ENCODE measurements at regions not wholly inside any gene's neighbourhood (a gene's known extent, or its start where the extent isn't known, plus 50 kb on each side); places are given as distances from the start of the nearest gene placed in this dataset.
"Not testable (repeated sequence)": the region's sequence is repeated elsewhere in the genome, so short reads cannot be mapped to it uniquely, and the experiment has no call there.

- DNase-seq, result no peak
- H3K27ac ChIP-seq, result no peak overlapping the region
- intact Hi-C loops (cut with DNase I; ENCODE audit: low total_unique reads), result no loop called here
- H3K4me1 ChIP-seq, result peaks cover 0 to 11% of the 10 kb centered on the region in 2 donors
- no peaks in the 10 kb centered on the region for H3K27me3 ChIP-seq
- TF ChIP-seq, protein P1, sequence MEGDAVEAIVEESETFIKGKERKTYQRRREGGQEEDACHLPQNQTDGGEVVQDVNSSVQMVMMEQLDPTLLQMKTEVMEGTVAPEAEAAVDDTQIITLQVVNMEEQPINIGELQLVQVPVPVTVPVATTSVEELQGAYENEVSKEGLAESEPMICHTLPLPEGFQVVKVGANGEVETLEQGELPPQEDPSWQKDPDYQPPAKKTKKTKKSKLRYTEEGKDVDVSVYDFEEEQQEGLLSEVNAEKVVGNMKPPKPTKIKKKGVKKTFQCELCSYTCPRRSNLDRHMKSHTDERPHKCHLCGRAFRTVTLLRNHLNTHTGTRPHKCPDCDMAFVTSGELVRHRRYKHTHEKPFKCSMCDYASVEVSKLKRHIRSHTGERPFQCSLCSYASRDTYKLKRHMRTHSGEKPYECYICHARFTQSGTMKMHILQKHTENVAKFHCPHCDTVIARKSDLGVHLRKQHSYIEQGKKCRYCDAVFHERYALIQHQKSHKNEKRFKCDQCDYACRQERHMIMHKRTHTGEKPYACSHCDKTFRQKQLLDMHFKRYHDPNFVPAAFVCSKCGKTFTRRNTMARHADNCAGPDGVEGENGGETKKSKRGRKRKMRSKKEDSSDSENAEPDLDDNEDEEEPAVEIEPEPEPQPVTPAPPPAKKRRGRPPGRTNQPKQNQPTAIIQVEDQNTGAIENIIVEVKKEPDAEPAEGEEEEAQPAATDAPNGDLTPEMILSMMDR (IDR thresholded peaks at IDR 0.05), result no peak
- TF ChIP-seq POLR2A (IDR thresholded peaks at IDR 0.05), result no peak
- no peaks in the 10 kb centered on the region for H3K36me3 ChIP-seq
- H3K4me3 ChIP-seq, result no peak overlapping the region
- no peaks in the 10 kb centered on the region for H3K9me3 ChIP-seq
These were observed 114.8 kb upstream of the DAPK1 start for GRCh38 chr9:87382900-87383299.

GRCh38 chr9:87383344-87384150 is 114.1 kb upstream of the DAPK1 start:
- no peak for TF ChIP-seq POLR2A (IDR thresholded peaks at IDR 0.05)
- TF ChIP-seq, protein P1 (IDR thresholded peaks at IDR 0.05), result no peak
- no peak overlapping the region for H3K4me3 ChIP-seq
- H3K36me3 ChIP-seq, result no peaks in the 10 kb centered on the region
- no peaks in the 10 kb centered on the region for H3K9me3 ChIP-seq
- peaks cover 0 to 11% of the 10 kb centered on the region in 2 donors for H3K4me1 ChIP-seq
- H3K27ac ChIP-seq, result no peak overlapping the region
- H3K27me3 ChIP-seq, result no peaks in the 10 kb centered on the region
- DNase-seq, result no peak
- intact Hi-C loops (cut with DNase I; ENCODE audit: low total_unique reads), result no loop called here

GRCh38 chr9:87386490-87387025 is 111.1 kb upstream of the DAPK1 start:
- Histone ChIP-seq H3K9me3 (no peaks in the 10 kb centered on the region), H3K36me3 (no peaks in the 10 kb centered on the region), H3K27me3 (no peaks in the 10 kb centered on the region), H3K4me3 (no peak overlapping the region), H3K27ac (no peak overlapping the region), H3K4me1 (peaks cover 0 to 7% of the 10 kb centered on the region in 2 donors)
- intact Hi-C loops (cut with DNase I; ENCODE audit: low total_unique reads), result no loop called here
- no peak for DNase-seq
- TF ChIP-seq, protein P1 (IDR thresholded peaks at IDR 0.05), result no peak
- no peak for TF ChIP-seq POLR2A (IDR thresholded peaks at IDR 0.05)

DNA sequence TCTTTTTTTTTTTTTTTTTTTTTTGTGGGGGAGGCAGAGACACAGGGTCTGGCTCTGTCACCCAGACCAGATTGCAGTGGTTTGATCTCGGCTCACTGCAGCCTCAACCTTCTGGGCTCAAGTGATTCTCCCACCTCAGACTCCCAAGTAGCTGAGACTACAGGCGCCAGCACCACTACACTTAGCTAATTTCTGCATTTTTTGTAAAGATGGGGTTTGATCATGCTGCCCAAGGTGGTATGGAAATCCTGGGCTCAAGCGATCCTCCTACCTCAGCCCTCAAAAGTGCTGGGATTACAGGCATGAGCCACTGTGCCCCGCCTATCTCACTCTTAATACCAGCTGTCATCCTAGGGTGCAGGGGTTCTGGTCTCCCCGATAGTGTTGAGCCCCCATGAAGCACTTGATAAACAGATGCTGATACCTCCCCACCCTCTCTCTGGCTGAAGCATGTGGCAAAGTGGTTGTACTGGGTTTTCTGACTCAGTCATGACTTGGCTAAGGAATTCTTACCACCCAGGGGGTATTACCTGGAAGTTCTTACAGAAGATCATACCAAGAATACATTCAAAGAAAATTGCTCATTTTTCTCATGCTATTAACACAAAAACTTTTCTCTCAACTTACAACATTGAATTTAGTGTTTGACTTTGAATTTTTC is 110.2 kb upstream of the DAPK1 start:
- TF ChIP-seq, protein P1 (IDR thresholded peaks at IDR 0.05), result no peak
- TF ChIP-seq POLR2A (IDR thresholded peaks at IDR 0.05), result no peak
- Histone ChIP-seq H3K36me3 (no peaks in the 10 kb centered on the region), H3K4me3 (no peak overlapping the region), H3K27ac (no peak overlapping the region), H3K27me3 (no peaks in the 10 kb centered on the region), H3K4me1 (no peaks in the 10 kb centered on the region), H3K9me3 (no peaks in the 10 kb centered on the region)
- no peak for DNase-seq
- intact Hi-C loops (cut with DNase I; ENCODE audit: low total_unique reads), result no loop called here

- H3K27ac ChIP-seq; intact Hi-C loops (cut with DNase I; ENCODE audit: low total_unique reads); H3K36me3 ChIP-seq; H3K27me3 ChIP-seq; H3K9me3 ChIP-seq; DNase-seq; H3K4me1 ChIP-seq; H3K4me3 ChIP-seq: not testable (repeated sequence)
These were observed 109.0 kb upstream of the DAPK1 start for GRCh38 chr9:87388708-87389107.
